Heart left ventricle (tissue), 13 donors: ENCODE measurements at regions not wholly inside any gene's neighbourhood (a gene's known extent, or its start where the extent isn't known, plus 50 kb on each side); places are given as distances from the start of the nearest gene placed in this dataset.

Experiments
- POLR2A ChIP-seq, 2 donors: fragments of 450-650 bp; IDR thresholded peaks; one replicate each; pipeline ENCODE4 v1.6.1; 2017; ENCODE audit warnings: antibody characterized with exemption in 2 of 2, mild to moderate bottlenecking in 2 of 2, moderate library complexity in 2 of 2
- TF ChIP-seq, protein P1 (sequence below), 12 donors: fragments of 200-600 bp; sonication (generic) in 4 of 12; IDR thresholded peaks; one replicate each; pipeline versions ENCODE4 v1.5.0 to v1.8.0; 2018 to 2022; ENCODE audit warnings: antibody characterized with exemption in 12 of 12, mild to moderate bottlenecking in 5 of 12
- donor health status: ischemic (EF 13 %, LVEDD 7.1; RV severe dilation, severe dysfunction).
- donor health status: DM: no; HTN: yes; CAD: no.
- donor health status: DM: no; HTN: no; CAD: no.
- donor health status: ischemic (EF 25% LVEDD 6.9; RV normal size, moderate dysfunction).
- donor health status: ischemic (EF 25% LVEDD 5.7; RV mildly dilated, moderate dysfunction).
- donor health status: ischemic (EF 35%, LVEDD 5.7; RV mildly dilated, moderate dysfunction).
- donor health status: nonischemic (EF 11% LVEDD 7.7; RV severe dilation, severe dysfunction).
- donor health status: DM: yes; HTN: yes; CAD: no.
- donor health status: PGD.
- donor health status: ischemic (EF 29% LVEDD 5.4; RV normal size, mild dysfunction).
- donor health status: nonischemic (EF 23%, LVEDD 6.1; RV moderate dilation, normal function).

DNA sequence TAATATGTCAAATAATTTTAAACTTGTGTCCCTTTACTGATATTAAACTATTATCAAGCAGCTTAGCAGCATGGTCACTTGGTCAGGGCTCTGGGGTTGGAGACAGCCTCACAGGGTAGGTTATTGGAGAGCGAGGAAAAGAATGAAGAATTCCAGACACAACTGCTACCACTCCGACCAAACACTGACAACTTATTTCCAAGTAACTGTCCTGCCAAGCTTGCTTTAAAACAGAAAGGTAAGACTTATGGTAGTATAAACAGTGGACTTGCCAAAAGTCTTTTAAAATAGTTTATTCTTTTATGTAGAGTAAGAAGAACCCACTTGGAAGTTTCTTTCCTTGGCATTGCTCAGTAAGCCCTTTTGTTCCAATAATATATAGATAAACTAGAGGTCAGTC is 364.1 kb downstream of the DEPDC1B start:
- TF ChIP-seq, protein P1, sequence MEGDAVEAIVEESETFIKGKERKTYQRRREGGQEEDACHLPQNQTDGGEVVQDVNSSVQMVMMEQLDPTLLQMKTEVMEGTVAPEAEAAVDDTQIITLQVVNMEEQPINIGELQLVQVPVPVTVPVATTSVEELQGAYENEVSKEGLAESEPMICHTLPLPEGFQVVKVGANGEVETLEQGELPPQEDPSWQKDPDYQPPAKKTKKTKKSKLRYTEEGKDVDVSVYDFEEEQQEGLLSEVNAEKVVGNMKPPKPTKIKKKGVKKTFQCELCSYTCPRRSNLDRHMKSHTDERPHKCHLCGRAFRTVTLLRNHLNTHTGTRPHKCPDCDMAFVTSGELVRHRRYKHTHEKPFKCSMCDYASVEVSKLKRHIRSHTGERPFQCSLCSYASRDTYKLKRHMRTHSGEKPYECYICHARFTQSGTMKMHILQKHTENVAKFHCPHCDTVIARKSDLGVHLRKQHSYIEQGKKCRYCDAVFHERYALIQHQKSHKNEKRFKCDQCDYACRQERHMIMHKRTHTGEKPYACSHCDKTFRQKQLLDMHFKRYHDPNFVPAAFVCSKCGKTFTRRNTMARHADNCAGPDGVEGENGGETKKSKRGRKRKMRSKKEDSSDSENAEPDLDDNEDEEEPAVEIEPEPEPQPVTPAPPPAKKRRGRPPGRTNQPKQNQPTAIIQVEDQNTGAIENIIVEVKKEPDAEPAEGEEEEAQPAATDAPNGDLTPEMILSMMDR (IDR thresholded peaks at IDR 0.05) = no peak
- TF ChIP-seq POLR2A (IDR thresholded peaks at IDR 0.05) = no peak
